PC-3 (cell line): ENCODE measurements at regions not wholly inside any gene's neighbourhood (a gene's known extent, or its start where the extent isn't known, plus 50 kb on each side); places are given as distances from the start of the nearest gene placed in this dataset.

ENCODE experiments used
- ATAC-seq: fragments of 200-7000 bp; cut with Tn5 transposase; 2 replicates; pipeline ENCODE4 v1.9.1; 2020; ENCODE audit warnings: mild to moderate bottlenecking, moderate library complexity
- BruUV-seq: library from RNA; stranded (reverse); fragments of 400-500 nt; replicated peaks from 2 replicates; lab custom pipeline; 2021; lab: Mats Ljungman, UMichigan
- CTCF ChIA-PET: fragments of 300-600 bp; sonication (Branson Sonifier 250); formaldehyde crosslinking; loops from one replicate; lab custom pipeline; 2022; ENCODE audit warnings: antibody characterized with exemption; lab: Charles Lee
- POLR2A ChIA-PET: fragments of 300-600 bp; sonication (Branson Sonifier 250); formaldehyde crosslinking; loops from one replicate; lab custom pipeline; 2022; ENCODE audit warnings: antibody characterized with exemption; ENCODE audit not compliant: unreplicated experiment; lab: Charles Lee
- DNase-seq: peaks from one replicate; pipeline ENCODE4 v3.0.0-alpha.2; 2015
- H2AFZ ChIP-seq: fragments of 300-600 bp; sonication (generic); 2 replicates; pipeline ENCODE4 v1.6.0; 2016; ENCODE audit warnings: antibody characterized with exemption, low read length
- H3F3A ChIP-seq: fragments of 300-600 bp; sonication (generic); one replicate; pipeline ENCODE4 v1.6.0; 2017; ENCODE audit warnings: antibody characterized with exemption, low read length, control low read depth, mild to moderate bottlenecking; ENCODE audit not compliant: unreplicated experiment
- H3K27ac ChIP-seq: fragments of 300-600 bp; sonication (generic); 2 replicates; pipeline ENCODE4 v1.5.1; 2016; ENCODE audit warnings: mild to moderate bottlenecking, low read length
- H3K27me3 ChIP-seq: fragments of 300-600 bp; sonication (generic); 2 replicates; pipeline ENCODE4 v1.6.1; 2016; ENCODE audit warnings: low read length, mixed read lengths
- H3K36me3 ChIP-seq: fragments of 300-600 bp; sonication (generic); 2 replicates; pipeline ENCODE4 v1.6.1; 2016; ENCODE audit warnings: low read depth, mixed run types, low read length, mixed read lengths
- H3K4me1 ChIP-seq: fragments of 300-600 bp; sonication (generic); 2 replicates; pipeline ENCODE4 v1.5.1; 2016; ENCODE audit warnings: low read length; ENCODE audit not compliant: insufficient read depth
- H3K4me2 ChIP-seq: fragments of 300-600 bp; sonication (generic); 2 replicates; pipeline ENCODE4 v1.6.0; 2016; ENCODE audit warnings: low read length
- H3K4me3 ChIP-seq: fragments of 300-600 bp; sonication (generic); 2 replicates; pipeline ENCODE4 v1.5.1; 2016; ENCODE audit warnings: mild to moderate bottlenecking, low read length, mixed read lengths
- H3K79me2 ChIP-seq: fragments of 300-600 bp; sonication (generic); 2 replicates; pipeline ENCODE4 v1.6.1; 2017; ENCODE audit warnings: low read length, mixed read lengths
- H3K9ac ChIP-seq: fragments of 300-600 bp; sonication (generic); 2 replicates; pipeline ENCODE4 v1.6.0; 2016; ENCODE audit warnings: mild to moderate bottlenecking, low read length
- H3K9me2 ChIP-seq: fragments of 300-600 bp; sonication (generic); replicated peaks from 2 replicates; pipeline ENCODE4 v1.6.1; 2016; ENCODE audit warnings: mixed run types, low read length, mixed read lengths
- H3K9me3 ChIP-seq: fragments of 300-600 bp; sonication (generic); 2 replicates; pipeline ENCODE4 v1.6.1; 2016; ENCODE audit warnings: low read length, mixed read lengths
- H4K20me1 ChIP-seq: fragments of 300-600 bp; sonication (generic); 2 replicates; pipeline ENCODE4 v1.6.1; 2016; ENCODE audit warnings: low read length, mixed read lengths
- CTCF ChIP-seq: fragments of 300-600 bp; sonication (generic); conservative IDR thresholded peaks from 2 replicates; pipeline ENCODE4 v1.5.1; 2017; ENCODE audit warnings: antibody characterized with exemption, low read depth, mild to moderate bottlenecking, low read length
- EZH2 ChIP-seq: fragments of 300-600 bp; sonication (generic); IDR thresholded peaks from one replicate; pipeline ENCODE4 v1.6.1; 2017; ENCODE audit warnings: antibody characterized with exemption, mild to moderate bottlenecking, low read length; ENCODE audit not compliant: unreplicated experiment
- EZH2phosphoT487 ChIP-seq: fragments of 300-600 bp; sonication (generic); IDR thresholded peaks from 2 replicates; pipeline ENCODE4 v1.6.1; 2018; ENCODE audit warnings: mild to moderate bottlenecking, antibody characterized with exemption, low read length, borderline replicate concordance
- intact Hi-C: fragments of 100-400 bp; cut with micrococcal nuclease; formaldehyde crosslinking; loops from 2 replicates; pipeline ENCODE4 v1.9.0; 2023

GRCh38 chr18:2302012-2302411 is 269.3 kb downstream of the METTL4 start:
- TSS peak; percentile 93 for BruUV-seq
- intact Hi-C loops, result loop anchor here (2.0 to 5.0 kb wide), 5 partner anchors 43 to 715 kb away; no protein-coding TSS in a partner anchor

GRCh38 chr18:2302628-2303516 is 268.4 kb downstream of the METTL4 start:
- ATAC-seq (peak; percentile 78), DNase-seq (peak; percentile 93)
- no peak for TF ChIP-seq CTCF
- TF ChIP-seq EZH2, result no peak
- no peak for TF ChIP-seq EZH2phosphoT487
- Histone ChIP-seq H3K36me3 (no peaks in the 10 kb centered on the region), H3K4me2 (peak overlapping the region; percentile 74), H2AFZ (peak overlapping the region; percentile 67), H3K79me2 (no peaks in the 10 kb centered on the region), H3K4me1 (peaks cover 51% of the 10 kb centered on the region), H4K20me1 (no peaks in the 10 kb centered on the region), H3K27ac (peak overlapping the region; percentile 93), H3K9me3 (no peaks in the 10 kb centered on the region), H3K4me3 (peak overlapping the region; percentile 44), H3K27me3 (no peaks in the 10 kb centered on the region), H3K9ac (peak overlapping the region; percentile 61), H3K9me2 (no peaks in the 10 kb centered on the region), H3F3A (peaks cover 14% of the 10 kb centered on the region)
- ChIA-PET CTCF (no interaction called here), POLR2A (no interaction called here)
- intact Hi-C loops, result loop anchor here (2.0 to 5.0 kb wide), 5 partner anchors 44 to 716 kb away; no protein-coding TSS in a partner anchor
- BruUV-seq, result TSS peak; percentile 92

More at GRCh38 chr18:2302012-2302411, 269.3 kb downstream of the METTL4 start:
- Histone ChIP-seq H3K9me2 (no peaks in the 10 kb centered on the region), H3K27ac (peak overlapping the region; percentile 93), H3K4me2 (peak overlapping the region; percentile 74), H3K27me3 (no peaks in the 10 kb centered on the region), H3K4me3 (peak overlapping the region; percentile 44; the same call in 1 of the 2 replicates), H4K20me1 (no peaks in the 10 kb centered on the region), H3K9me3 (no peaks in the 10 kb centered on the region), H3F3A (peaks cover 14% of the 10 kb centered on the region), H3K79me2 (no peaks in the 10 kb centered on the region), H3K4me1 (peaks cover 51% of the 10 kb centered on the region), H3K9ac (peak overlapping the region; percentile 61; the same call in 1 of the 2 replicates), H3K36me3 (no peaks in the 10 kb centered on the region), H2AFZ (no peak overlapping the region)
- ATAC-seq (no peak), DNase-seq (no peak)
- CTCF ChIA-PET, result no interaction called here
- POLR2A ChIA-PET, result no interaction called here
- TF ChIP-seq EZH2 (no peak), CTCF (no peak), EZH2phosphoT487 (no peak)
